HEK293 (cell line): ENCODE measurements at regions not wholly inside any gene's neighbourhood (a gene's known extent, or its start where the extent isn't known, plus 50 kb on each side); places are given as distances from the start of the nearest gene placed in this dataset.
"Not testable (repeated sequence)": the region's sequence is repeated elsewhere in the genome, so short reads cannot be mapped to it uniquely, and the experiment has no call there.

Experiments
- CTCF ChIA-PET: fragments of 350-600 bp; formaldehyde crosslinking; extraction: SDS; loops from one replicate; lab custom pipeline; 2021; ENCODE audit warnings: antibody characterized with exemption; lab: Yijun Ruan, JAX
- POLR2A ChIA-PET: fragments of 300-600 bp; formaldehyde crosslinking; extraction: SDS; loops from one replicate; lab custom pipeline; 2020; ENCODE audit warnings: antibody characterized with exemption, inconsistent platforms; lab: Yijun Ruan, JAX
- H3K27ac ChIP-seq: fragments of 200-500 bp; sonication (Bioruptor generic); 2 replicates; pipeline ENCODE4 v1.5.1; 2014; ENCODE audit warnings: low read depth, low read length, control low read depth, inconsistent platforms; ENCODE audit errors: extremely low read depth
- H3K36me3 ChIP-seq, 2 experiments: fragments of 200-500 bp in 1 of 2; sonication (Bioruptor generic) in 1 of 2; 1 replicate in 1 of 2; 2 replicates in 1 of 2; pipeline ENCODE4 v1.5.1; 2014 to 2017; ENCODE audit warnings: inconsistent platforms in 2 of 2, low read length in 2 of 2; ENCODE audit not compliant: control insufficient read depth in 2 of 2, insufficient read depth in 1 of 2
- H3K4me1 ChIP-seq: fragments of 200-500 bp; sonication (Bioruptor generic); 2 replicates; pipeline ENCODE4 v1.5.1; 2014; ENCODE audit warnings: mild to moderate bottlenecking, low read length, inconsistent platforms; ENCODE audit not compliant: control insufficient read depth, insufficient read depth
- H3K4me3 ChIP-seq: 2 replicates; pipeline ENCODE4 v1.5.1; 2011; ENCODE audit warnings: low read depth, mild to moderate bottlenecking, control low read depth, low read length, moderate library complexity
- H3K9me3 ChIP-seq: fragments of 200-500 bp; sonication (Bioruptor generic); 2 replicates; pipeline ENCODE4 v1.5.1; 2014; ENCODE audit warnings: low read depth, low read length, inconsistent platforms; ENCODE audit not compliant: control insufficient read depth, insufficient read depth
- BCL11B ChIP-seq: fragments of 450-650 bp; formaldehyde crosslinking; IDR thresholded peaks from 2 replicates; pipeline ENCODE4 v1.5.1; 2016; ENCODE audit warnings: low read depth, missing biosample characterization, missing genetic modification characterization
- GLI2 ChIP-seq: fragments of 450-650 bp; formaldehyde crosslinking; IDR thresholded peaks from 2 replicates; pipeline ENCODE4; 2017; ENCODE audit warnings: missing biosample characterization, missing genetic modification characterization, low read depth, borderline replicate concordance
- PRDM1 ChIP-seq: fragments of 450-650 bp; formaldehyde crosslinking; IDR thresholded peaks from 2 replicates; pipeline ENCODE4; 2016; ENCODE audit warnings: missing biosample characterization, missing genetic modification characterization
- RBAK ChIP-seq: fragments of 450-650 bp; formaldehyde crosslinking; IDR thresholded peaks from 2 replicates; pipeline ENCODE4 v1.5.1; 2016; ENCODE audit warnings: missing biosample characterization, missing genetic modification characterization
- SP3 ChIP-seq: fragments of 450-650 bp; formaldehyde crosslinking; IDR thresholded peaks from 2 replicates; pipeline ENCODE4 v1.5.1; 2016; ENCODE audit warnings: missing biosample characterization, missing genetic modification characterization
- YY2 ChIP-seq: fragments of 450-650 bp; formaldehyde crosslinking; IDR thresholded peaks from 2 replicates; pipeline ENCODE4 v1.5.1; 2016; ENCODE audit warnings: missing biosample characterization, missing genetic modification characterization
- ZBTB11 ChIP-seq: fragments of 450-650 bp; formaldehyde crosslinking; conservative IDR thresholded peaks from 2 replicates; pipeline ENCODE4 v1.5.1; 2016; ENCODE audit warnings: low read depth, missing biosample characterization, missing genetic modification characterization
- ZIC2 ChIP-seq: fragments of 450-650 bp; formaldehyde crosslinking; IDR thresholded peaks from 2 replicates; pipeline ENCODE4 v1.5.1; 2016; ENCODE audit warnings: missing biosample characterization, missing genetic modification characterization
- ZNF10 ChIP-seq: fragments of 450-650 bp; formaldehyde crosslinking; IDR thresholded peaks from 2 replicates; pipeline ENCODE4 v1.5.1; 2017; ENCODE audit warnings: missing biosample characterization, missing genetic modification characterization
- ZNF18 ChIP-seq: fragments of 450-650 bp; formaldehyde crosslinking; IDR thresholded peaks from 2 replicates; pipeline ENCODE4 v1.5.1; 2016; ENCODE audit warnings: missing biosample characterization, missing genetic modification characterization
- ZNF223 ChIP-seq: fragments of 450-650 bp; formaldehyde crosslinking; IDR thresholded peaks from 2 replicates; pipeline ENCODE4 v1.5.1; 2016; ENCODE audit warnings: missing biosample characterization, missing genetic modification characterization
- ZNF239 ChIP-seq: fragments of 450-650 bp; formaldehyde crosslinking; IDR thresholded peaks from 2 replicates; pipeline ENCODE4 v1.5.1; 2016; ENCODE audit warnings: missing biosample characterization, missing genetic modification characterization
- ZNF341 ChIP-seq: fragments of 450-650 bp; formaldehyde crosslinking; IDR thresholded peaks from 2 replicates; pipeline ENCODE4; 2016; ENCODE audit warnings: low read depth, missing biosample characterization, missing genetic modification characterization
- ZNF501 ChIP-seq: fragments of 450-650 bp; formaldehyde crosslinking; IDR thresholded peaks from 2 replicates; pipeline ENCODE4 v1.5.1; 2016; ENCODE audit warnings: missing biosample characterization, missing genetic modification characterization
- ZNF548 ChIP-seq: fragments of 450-650 bp; formaldehyde crosslinking; IDR thresholded peaks from 2 replicates; pipeline ENCODE4 v1.5.1; 2016; ENCODE audit warnings: missing biosample characterization, missing genetic modification characterization
- ZNF555 ChIP-seq: fragments of 450-650 bp; formaldehyde crosslinking; conservative IDR thresholded peaks from 2 replicates; pipeline ENCODE4 v1.5.1; 2017; ENCODE audit warnings: missing biosample characterization, mild to moderate bottlenecking, missing genetic modification characterization, inconsistent platforms
- ZNF558 ChIP-seq: fragments of 450-650 bp; formaldehyde crosslinking; IDR thresholded peaks from 2 replicates; pipeline ENCODE4 v1.5.1; 2016; ENCODE audit warnings: missing biosample characterization, missing genetic modification characterization
- ZXDB ChIP-seq: fragments of 450-650 bp; formaldehyde crosslinking; IDR thresholded peaks from 2 replicates; pipeline ENCODE4 v1.5.1; 2016; ENCODE audit warnings: missing biosample characterization, missing genetic modification characterization

- ChIA-PET POLR2A (no interaction called here), CTCF (interaction anchor here (1.4 kb wide), 1 partner anchor 136 kb away, joined by 4 read pairs; no protein-coding TSS in a partner anchor)
- no peak for TF ChIP-seq YY2
- TF ChIP-seq ZBTB11 (tag by site-specific recombination): no peak
- no peak for TF ChIP-seq GLI2 (tag by site-specific recombination)
- TF ChIP-seq PRDM1 (tag by site-specific recombination): no peak
- TF ChIP-seq ZIC2 (tag by site-specific recombination): no peak
- TF ChIP-seq ZNF239 (tag by site-specific recombination): no peak
- TF ChIP-seq SP3: no peak
- no peak for TF ChIP-seq RBAK (tag by site-specific recombination)
- H3K4me1 ChIP-seq: no peaks in the 10 kb centered on the region
- H3K9me3 ChIP-seq: no peaks in the 10 kb centered on the region
- no peak overlapping the region for H3K4me3 ChIP-seq
- H3K27ac ChIP-seq: no peak overlapping the region
- H3K36me3 ChIP-seq: no peaks in the 10 kb centered on the region
Observed at GRCh38 chr7:142646386-142647140, 102.7 kb upstream of the PRSS1 start.

GRCh38 chr7:142645777-142646176 lies 103.5 kb upstream of the PRSS1 start:
- Histone ChIP-seq H3K4me3 (no peak overlapping the region), H3K36me3 (no peaks in the 10 kb centered on the region), H3K27ac (no peak overlapping the region), H3K4me1 (no peaks in the 10 kb centered on the region), H3K9me3 (no peaks in the 10 kb centered on the region)
- TF ChIP-seq BCL11B (tag by site-specific recombination) (no peak), ZXDB (no peak), ZNF501 (tag by site-specific recombination) (no peak), GLI2 (tag by site-specific recombination) (no peak), ZNF548 (no peak), ZNF558 (no peak)
- CTCF ChIA-PET: interaction anchor here (0.7 to 1.4 kb wide), 4 partner anchors 14 to 137 kb away, joined by 3 to 6 read pairs (median 4); no protein-coding TSS in a partner anchor
- POLR2A ChIA-PET: no interaction called here

- ChIA-PET POLR2A (no interaction called here), CTCF (interaction anchor here (0.6 to 3.0 kb wide), 3 partner anchors 10 to 140 kb away, joined by 3 to 12 read pairs (median 7); no protein-coding TSS in a partner anchor)
- Histone ChIP-seq H3K36me3 (no peaks in the 10 kb centered on the region), H3K4me1 (no peaks in the 10 kb centered on the region), H3K4me3 (no peak overlapping the region), H3K27ac (no peak overlapping the region), H3K9me3 (no peaks in the 10 kb centered on the region)
- TF ChIP-seq ZNF555 (tag by site-specific recombination) (no peak), ZIC2 (tag by site-specific recombination) (no peak), ZNF548 (no peak), ZNF18 (tag by site-specific recombination) (no peak), ZNF10 (tag by site-specific recombination) (no peak), ZNF223 (tag by site-specific recombination) (no peak), ZNF341 (tag by site-specific recombination) (no peak)
Observed at GRCh38 chr7:142642316-142642715, 107.0 kb upstream of the PRSS1 start.

GRCh38 chr7:142641252-142641651 lies 108.0 kb upstream of the PRSS1 start:
- H3K4me3 ChIP-seq, H3K27ac ChIP-seq, H3K4me1 ChIP-seq, POLR2A ChIA-PET, H3K9me3 ChIP-seq, H3K36me3 ChIP-seq: not testable (repeated sequence)
- CTCF ChIA-PET: interaction anchor here (0.5 to 3.0 kb wide), 6 partner anchors 9 to 170 kb away, joined by 3 to 12 read pairs (median 3); no protein-coding TSS in a partner anchor
